Endothelial cell of hepatic sinusoid (primary cell): ENCODE measurements at regions not wholly inside any gene's neighbourhood (a gene's known extent, or its start where the extent isn't known, plus 50 kb on each side); places are given as distances from the start of the nearest gene placed in this dataset.

Source experiments
- in situ Hi-C: cut with HindIII; loops from 2 replicates; pipeline ENCODE4 v1.10.0; 2017; ENCODE audit warnings: low sequenced_read_pairs

DNA sequence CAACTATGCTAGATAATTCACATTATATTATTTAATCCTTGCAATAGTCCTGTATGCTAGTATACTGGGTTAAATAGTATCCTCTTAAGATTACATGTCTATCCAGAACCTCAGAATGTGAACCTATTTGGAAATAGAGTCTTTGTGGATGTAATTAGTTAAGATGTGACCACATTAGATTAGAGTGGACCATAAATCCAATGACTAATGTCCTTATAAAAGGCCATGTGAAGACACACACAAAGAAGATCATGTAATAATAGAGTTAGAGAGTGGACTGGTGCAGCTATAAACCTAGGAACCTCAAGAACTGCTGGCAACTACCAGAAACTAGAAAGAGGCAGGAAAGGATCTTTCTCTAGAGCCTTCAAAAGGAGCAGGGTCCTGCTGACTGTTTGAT, 263.6 kb upstream of the PTGER4 start:
- in situ Hi-C loops, result no loop called here

DNA sequence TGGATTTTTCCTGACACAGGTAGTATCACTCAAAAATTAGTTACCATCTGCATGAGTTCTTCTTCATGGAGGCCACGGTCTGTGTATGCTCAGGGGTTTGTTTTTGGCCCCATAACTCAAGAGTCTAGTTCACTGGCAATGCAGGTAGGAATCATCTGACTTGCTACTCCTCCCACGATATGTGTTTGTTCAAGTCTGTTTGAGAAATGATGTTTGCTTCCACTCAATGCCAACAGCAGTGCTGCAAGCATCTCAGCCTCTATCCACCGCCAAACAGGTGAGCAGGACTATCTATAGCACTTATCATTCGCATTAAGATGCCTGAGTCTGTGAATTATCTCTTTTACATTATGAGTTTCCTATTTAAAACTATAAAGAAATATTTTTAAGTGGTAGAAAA, 264.8 kb upstream of the PTGER4 start:
- in situ Hi-C loops, result no loop called here

DNA sequence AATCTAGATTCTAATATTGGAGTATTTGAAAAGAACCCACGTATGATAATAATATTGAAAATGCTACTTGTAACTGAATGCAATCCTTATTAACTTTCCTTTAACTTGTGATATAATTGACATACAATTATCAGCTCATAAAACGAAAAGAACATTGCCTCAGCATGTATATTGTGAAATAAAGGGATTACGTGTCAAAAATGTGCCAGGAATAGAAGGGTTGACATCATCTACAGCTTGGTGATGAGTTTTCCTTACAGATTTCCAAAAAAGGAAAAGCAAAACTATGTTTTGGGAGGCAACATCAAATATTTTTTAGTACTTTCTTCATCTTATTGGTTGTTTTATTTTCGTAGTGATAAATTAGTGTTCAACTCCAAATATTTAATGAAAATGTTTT, 266.0 kb upstream of the PTGER4 start:
- in situ Hi-C loops, result no loop called here

DNA sequence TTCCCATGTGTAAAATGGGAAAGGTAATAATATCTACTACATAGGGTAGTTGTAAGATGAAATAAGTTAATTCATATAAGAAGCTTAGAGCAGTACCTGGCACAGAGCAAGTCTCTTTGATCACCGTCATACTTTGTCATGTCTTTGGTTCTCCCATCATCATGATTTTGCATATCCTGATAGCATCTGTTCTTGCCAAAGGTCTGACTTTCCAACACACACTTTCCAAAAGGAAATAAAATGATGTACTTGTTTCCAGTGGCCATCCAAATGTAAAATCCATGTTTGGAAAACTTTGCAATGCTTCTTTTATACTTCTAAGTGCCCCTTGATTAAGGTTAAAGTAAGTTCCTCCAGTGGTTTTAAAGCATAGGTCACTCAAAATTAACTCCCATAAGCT, 266.9 kb upstream of the PTGER4 start:
- in situ Hi-C loops, result no loop called here

- in situ Hi-C loops, result no loop called here
These were observed 268.6 kb upstream of the PTGER4 start for GRCh38 chr5:40410964-40411635.

GRCh38 chr5:40410231-40410861, 269.4 kb upstream of the PTGER4 start:
- in situ Hi-C loops, result no loop called here

GRCh38 chr5:40409601-40410000, 270.1 kb upstream of the PTGER4 start:
- in situ Hi-C loops, result no loop called here

DNA sequence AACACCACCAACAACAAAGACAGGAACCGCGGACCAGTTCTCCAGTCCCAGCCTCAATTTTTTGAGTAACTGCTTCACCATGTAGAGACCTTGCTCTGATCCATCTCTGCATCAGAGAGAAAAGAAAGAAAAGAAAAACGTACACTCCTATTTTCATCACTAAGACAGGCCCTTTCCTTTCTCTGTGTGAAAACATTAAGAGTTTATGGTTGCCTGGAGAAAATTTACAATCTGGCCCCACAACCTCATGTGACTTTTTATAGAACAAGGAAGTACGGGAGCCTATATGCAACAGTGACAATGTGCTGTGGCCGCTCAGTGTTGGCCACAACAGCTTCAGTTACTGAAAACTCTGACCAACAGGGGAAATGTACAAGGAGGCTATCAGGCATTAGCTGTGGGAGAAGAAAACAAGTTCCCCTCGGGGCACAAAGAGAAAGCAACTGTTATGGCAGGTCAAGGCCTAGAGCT, 272.9 kb upstream of the PTGER4 start:
- in situ Hi-C loops, result no loop called here

GRCh38 chr5:40405996-40406740, 273.5 kb upstream of the PTGER4 start:
- in situ Hi-C loops, result no loop called here

- in situ Hi-C loops, result no loop called here
These were observed 274.5 kb upstream of the PTGER4 start for GRCh38 chr5:40405230-40405629.

- in situ Hi-C loops, result no loop called here
These were observed 275.1 kb upstream of the PTGER4 start for GRCh38 chr5:40404613-40405012.

DNA sequence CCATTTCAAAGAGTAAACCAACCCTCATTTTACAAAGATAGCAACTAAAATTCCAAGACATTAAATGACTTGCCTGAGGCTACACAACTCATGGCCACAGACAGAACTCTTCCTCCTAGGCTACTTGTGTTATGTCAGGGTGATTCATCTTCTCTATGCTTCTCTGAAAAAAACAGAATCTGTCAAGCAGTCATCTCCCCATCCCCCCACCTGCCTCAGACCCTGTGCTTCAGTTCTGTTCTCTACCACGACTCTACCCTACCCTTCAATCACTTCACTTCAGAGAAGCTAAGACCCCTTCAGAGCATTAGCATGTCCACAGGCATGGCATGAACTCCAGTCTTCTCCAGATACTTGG, 277.7 kb upstream of the PTGER4 start:
- in situ Hi-C loops, result no loop called here

DNA sequence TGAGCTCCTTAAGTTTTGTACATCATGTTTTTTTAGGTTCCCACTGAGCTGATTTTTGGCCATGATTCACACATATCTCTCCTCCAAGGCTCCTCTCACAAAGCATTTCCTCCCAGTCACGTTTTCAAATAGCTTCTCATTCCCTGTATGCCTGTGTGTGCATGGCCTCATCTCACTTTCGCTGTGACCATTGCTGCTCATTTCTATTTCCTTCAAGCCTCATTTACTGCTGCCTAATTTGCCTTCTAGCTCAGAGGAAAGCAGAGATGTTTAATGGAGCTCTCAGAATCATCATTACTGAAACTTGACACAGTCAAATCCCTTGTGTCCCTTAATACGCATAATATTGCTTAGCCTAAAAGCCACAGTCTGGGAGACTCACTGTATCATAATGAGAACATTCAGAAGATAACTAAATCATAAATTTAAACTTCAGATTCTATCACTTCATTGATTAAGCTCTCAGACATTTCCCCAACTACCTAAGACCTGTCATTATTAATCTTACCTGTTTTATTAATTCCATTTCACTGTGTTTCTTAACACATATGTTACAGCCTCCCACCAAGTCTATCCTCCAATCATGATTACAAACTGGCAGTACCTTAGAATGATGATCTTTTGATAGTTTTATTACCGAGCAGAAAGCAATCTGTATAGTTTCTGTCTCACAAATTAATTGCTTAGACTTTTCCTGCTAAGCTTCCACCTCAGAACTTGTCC, 278.3 kb upstream of the PTGER4 start:
- in situ Hi-C loops, result no loop called here

- in situ Hi-C loops, result no loop called here
These were observed 279.5 kb upstream of the PTGER4 start for GRCh38 chr5:40400245-40400644.

DNA sequence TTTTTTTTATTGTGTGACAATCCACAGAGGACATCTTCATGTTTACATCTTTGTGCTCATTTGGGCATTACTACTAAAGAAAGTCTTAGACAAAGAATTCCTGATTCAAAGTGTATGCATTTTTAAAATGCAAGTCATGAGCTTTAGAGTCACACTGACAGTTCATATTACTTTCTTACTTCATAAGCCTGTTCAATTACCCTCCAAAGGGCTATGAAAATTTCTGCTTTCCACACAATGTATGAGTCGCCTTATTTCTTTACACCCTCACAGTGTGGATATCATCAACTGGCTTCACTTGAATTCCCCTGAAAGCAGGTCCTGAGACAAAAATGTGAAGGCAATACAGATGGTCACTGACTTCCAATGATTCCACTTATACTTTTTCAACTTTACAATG, 280.4 kb upstream of the PTGER4 start:
- in situ Hi-C loops, result no loop called here

GRCh38 chr5:40397976-40398375, 281.7 kb upstream of the PTGER4 start:
- in situ Hi-C loops, result no loop called here

DNA sequence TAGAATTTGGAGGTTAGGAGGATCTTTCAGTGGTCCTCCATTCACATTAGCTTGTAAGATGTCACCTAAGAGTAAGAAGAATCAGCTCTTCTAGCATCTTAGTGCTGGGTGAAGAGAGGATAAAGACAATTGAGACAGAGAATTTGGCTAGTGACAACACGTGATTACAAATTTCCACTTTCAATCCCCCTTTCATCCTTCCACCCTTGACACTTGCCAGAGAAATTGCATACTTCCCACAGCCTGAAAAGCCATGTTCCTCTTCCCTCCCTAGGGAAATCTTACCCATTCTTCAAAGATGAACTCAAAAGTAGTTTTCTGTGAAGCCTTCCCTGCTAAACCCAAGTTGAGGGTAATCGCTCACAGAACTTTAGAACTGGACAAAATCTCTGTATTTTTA, 282.6 kb upstream of the PTGER4 start:
- in situ Hi-C loops, result no loop called here

DNA sequence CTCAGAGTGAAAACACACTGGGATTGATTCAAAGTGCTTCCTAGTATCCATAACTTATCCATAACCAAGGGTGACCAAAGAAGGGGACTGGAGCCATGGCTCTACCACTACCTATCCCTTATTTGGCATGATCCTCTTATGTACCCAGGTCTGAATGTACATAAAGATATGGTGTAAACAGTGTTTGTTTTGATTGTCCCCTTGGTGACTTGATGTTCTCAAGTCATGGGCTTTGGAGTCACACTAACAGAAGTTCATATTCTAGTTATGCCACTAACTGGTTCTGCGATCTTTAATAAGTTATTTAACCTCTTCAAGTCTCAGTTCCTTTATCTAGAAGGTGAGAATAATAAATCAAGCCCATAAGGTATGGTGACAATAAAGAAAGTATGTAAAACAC, 283.4 kb upstream of the PTGER4 start:
- in situ Hi-C loops, result no loop called here

DNA sequence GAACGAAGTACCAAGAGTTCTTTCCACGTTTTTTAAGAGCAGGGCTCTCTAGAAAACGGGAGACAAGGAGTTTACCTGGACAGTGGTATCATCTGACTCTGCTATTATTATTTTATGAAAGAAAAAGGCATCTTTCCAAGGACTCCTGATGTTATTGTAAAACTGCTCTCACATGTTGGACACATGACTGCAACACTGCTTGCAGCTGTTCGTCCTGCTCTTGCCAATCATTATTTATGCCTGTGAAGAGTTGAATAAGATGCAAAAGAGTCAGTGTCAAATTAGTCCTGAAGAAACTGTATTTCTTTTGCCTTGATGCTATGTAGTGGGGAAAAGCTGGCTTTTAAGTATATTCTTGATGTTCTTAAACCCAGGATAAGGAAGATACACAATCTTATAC, 284.5 kb upstream of the PTGER4 start:
- in situ Hi-C loops, result no loop called here

DNA sequence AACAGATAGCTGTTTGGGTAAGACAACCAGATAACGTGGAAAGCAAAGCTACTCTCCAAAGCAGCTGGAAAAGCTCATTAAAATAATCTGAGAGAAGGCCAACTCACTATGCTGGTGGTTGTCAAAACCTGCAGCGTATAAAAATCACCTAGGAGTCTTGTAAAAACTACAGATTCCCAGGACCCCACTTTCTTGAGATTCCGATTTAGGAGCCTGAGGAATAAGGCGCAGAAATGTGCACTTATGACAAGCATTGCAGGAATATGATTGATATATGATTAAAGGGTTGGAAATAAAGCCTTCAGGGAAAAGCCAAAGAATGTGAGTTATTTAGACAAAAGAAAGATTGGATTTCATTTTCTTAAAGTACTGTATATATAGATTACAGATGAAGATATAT, 285.0 kb upstream of the PTGER4 start:
- in situ Hi-C loops, result loop anchor here (5.0 kb wide), 1 partner anchor 38 kb away; no protein-coding TSS in a partner anchor

- in situ Hi-C loops, result loop anchor here (5.0 kb wide), 1 partner anchor 41 kb away; no protein-coding TSS in a partner anchor
These were observed 288.1 kb upstream of the PTGER4 start for GRCh38 chr5:40391642-40392041.
